ENCODE measurements at regions not wholly inside any gene's neighbourhood (a gene's known extent, or its start where the extent isn't known, plus 50 kb on each side); places are given as distances from the start of the nearest gene placed in this dataset.

DNA sequence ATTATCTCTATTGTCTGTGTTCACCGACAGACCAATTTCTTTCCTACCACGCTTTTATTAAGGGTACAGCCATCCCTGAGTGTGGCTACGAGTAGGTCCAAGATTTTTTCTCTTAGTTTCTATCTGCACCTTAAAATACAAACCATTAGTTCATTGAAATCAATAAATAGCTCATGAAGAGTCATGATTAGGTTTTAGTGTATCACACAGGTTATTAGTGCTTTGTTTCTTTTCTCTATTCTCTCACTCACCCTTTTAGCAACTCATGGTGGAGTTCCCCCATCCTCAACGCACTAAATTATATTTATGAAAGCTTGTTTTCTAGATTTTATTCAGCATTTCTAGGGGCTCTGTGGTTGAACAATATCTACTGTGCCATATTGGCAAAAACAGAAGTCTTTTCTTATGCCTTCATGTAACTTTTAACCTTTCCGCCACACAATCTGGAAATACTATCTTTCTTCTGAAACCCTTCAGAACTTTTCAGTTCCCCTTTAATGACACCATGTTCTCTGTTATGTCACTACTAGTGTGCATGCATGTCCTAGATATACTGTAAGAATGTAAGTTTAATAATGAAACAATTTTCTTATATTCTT, 128.2 kb upstream of the LAMA2 start:
- WGBS (ENCODE audit: low lambda C conversion rate, missing lambda C conversion rate), result 93% methylated on average over 5 of the region's 5 CpGs
- no peak overlapping the region for H3K27ac ChIP-seq
- no peaks in the 10 kb centered on the region for H3K4me1 ChIP-seq (ENCODE audit: insufficient read depth)
- H3K79me2 ChIP-seq, result no peaks in the 10 kb centered on the region
- H3K9me3 ChIP-seq (ENCODE audit: low read depth), result no peaks in the 10 kb centered on the region
- H2AFZ ChIP-seq, result no peak overlapping the region
- no peak overlapping the region for H3K4me2 ChIP-seq
- no peaks in the 10 kb centered on the region for H3K27me3 ChIP-seq
- no peak overlapping the region for H3K4me3 ChIP-seq
- TF ChIP-seq EZH2phosphoT487 (IDR thresholded peaks at IDR 0.05; ENCODE audit: low read depth, severe bottlenecking, unreplicated experiment), result no peak
- TF ChIP-seq, protein P1, sequence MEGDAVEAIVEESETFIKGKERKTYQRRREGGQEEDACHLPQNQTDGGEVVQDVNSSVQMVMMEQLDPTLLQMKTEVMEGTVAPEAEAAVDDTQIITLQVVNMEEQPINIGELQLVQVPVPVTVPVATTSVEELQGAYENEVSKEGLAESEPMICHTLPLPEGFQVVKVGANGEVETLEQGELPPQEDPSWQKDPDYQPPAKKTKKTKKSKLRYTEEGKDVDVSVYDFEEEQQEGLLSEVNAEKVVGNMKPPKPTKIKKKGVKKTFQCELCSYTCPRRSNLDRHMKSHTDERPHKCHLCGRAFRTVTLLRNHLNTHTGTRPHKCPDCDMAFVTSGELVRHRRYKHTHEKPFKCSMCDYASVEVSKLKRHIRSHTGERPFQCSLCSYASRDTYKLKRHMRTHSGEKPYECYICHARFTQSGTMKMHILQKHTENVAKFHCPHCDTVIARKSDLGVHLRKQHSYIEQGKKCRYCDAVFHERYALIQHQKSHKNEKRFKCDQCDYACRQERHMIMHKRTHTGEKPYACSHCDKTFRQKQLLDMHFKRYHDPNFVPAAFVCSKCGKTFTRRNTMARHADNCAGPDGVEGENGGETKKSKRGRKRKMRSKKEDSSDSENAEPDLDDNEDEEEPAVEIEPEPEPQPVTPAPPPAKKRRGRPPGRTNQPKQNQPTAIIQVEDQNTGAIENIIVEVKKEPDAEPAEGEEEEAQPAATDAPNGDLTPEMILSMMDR (IDR thresholded peaks at IDR 0.05; ENCODE audit: poor library complexity), result no peak
- TF ChIP-seq EZH2 (IDR thresholded peaks at IDR 0.05; ENCODE audit: borderline replicate concordance), result no peak
- no peaks in the 10 kb centered on the region for H4K20me1 ChIP-seq (ENCODE audit: insufficient read depth, poor library complexity, severe bottlenecking)
- H3K36me3 ChIP-seq (replicated peaks; ENCODE audit: insufficient read depth, low read depth), result no peaks in the 10 kb centered on the region
- no peaks in the 10 kb centered on the region for H3K9me2 ChIP-seq (replicated peaks; ENCODE audit: insufficient read depth)
- DNase-seq (ENCODE audit: low spot score), result no peak

DNA sequence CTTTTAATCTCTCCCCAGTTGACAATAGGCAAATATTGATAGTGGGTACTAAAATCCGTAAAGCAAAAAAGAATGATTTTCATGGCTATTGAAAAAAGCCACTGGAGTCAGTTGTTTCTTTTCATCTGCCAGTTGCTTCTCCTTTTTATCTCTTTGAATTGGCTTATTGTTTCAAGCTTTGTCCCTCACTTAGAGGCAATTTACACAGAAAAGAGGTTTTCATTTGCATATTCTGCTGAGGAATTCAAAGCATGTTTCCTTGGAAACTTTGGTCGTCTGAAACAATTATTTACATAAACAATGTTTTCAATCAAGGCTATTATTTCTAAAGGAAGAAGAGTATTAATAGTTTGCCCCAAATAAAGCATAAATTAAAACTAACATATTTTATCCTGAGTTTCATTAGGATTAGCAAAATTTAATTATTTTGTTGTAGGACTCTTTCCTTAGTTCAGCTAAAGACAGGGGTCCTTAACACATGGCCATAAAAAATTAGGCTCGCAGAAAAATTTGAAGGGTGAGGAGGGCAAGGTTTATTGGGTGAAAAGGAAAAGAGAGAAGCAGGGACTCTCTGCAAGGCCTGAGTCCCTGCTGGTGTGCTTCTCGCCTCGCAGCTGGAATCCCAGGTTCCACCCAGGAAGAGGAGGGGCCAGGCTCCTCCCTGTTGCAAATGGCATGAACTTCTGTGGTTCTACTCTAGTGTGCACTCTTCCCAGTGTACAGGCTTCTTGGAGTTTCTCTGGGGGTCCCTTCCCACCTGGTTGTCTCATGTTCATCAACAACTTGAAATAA, 138.8 kb upstream of the LAMA2 start:
- Histone ChIP-seq H3K36me3 (replicated peaks; ENCODE audit: insufficient read depth, low read depth) (no peaks in the 10 kb centered on the region), H3K4me3 (no peak overlapping the region), H3K9me3 (ENCODE audit: low read depth) (no peaks in the 10 kb centered on the region), H3K27me3 (no peaks in the 10 kb centered on the region), H4K20me1 (ENCODE audit: insufficient read depth, poor library complexity, severe bottlenecking) (no peaks in the 10 kb centered on the region), H3K4me2 (no peak overlapping the region), H3K79me2 (no peaks in the 10 kb centered on the region), H3K4me1 (ENCODE audit: insufficient read depth) (no peaks in the 10 kb centered on the region), H2AFZ (no peak overlapping the region), H3K9me2 (replicated peaks; ENCODE audit: insufficient read depth) (no peaks in the 10 kb centered on the region), H3K27ac (no peak overlapping the region)
- WGBS (ENCODE audit: low lambda C conversion rate, missing lambda C conversion rate), result 53% methylated on average over 5 of the region's 5 CpGs
- no peak for DNase-seq (ENCODE audit: low spot score)
- TF ChIP-seq EZH2 (IDR thresholded peaks at IDR 0.05; ENCODE audit: borderline replicate concordance) (no peak), EZH2phosphoT487 (IDR thresholded peaks at IDR 0.05; ENCODE audit: low read depth, severe bottlenecking, unreplicated experiment) (no peak)
- TF ChIP-seq, protein P1 (IDR thresholded peaks at IDR 0.05; ENCODE audit: poor library complexity), result no peak

DNA sequence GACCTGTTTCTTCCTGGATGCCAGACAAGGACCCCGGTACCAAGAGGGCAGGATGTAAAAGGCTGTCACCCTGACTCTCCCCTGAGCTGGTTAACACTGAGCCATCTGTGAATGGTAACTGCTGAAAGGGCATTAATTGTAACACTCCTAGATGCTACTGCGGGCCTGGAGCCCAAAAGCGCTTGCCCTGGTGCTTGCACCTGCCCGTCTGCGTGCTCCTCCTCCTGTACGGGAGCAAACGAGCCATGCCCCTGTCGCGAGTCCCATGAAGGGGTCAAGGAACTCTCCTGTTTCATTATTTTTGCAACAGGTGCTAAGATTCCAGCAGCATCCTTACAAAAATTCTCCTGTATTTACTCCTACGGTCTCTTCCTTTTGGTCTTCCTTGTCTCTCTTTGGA, 140.0 kb upstream of the LAMA2 start:
- Histone ChIP-seq H3K4me2 (no peak overlapping the region), H3K9me2 (replicated peaks; ENCODE audit: insufficient read depth) (no peaks in the 10 kb centered on the region), H3K36me3 (replicated peaks; ENCODE audit: insufficient read depth, low read depth) (no peaks in the 10 kb centered on the region), H3K9me3 (ENCODE audit: low read depth) (no peaks in the 10 kb centered on the region), H3K4me1 (ENCODE audit: insufficient read depth) (no peaks in the 10 kb centered on the region), H3K27ac (no peak overlapping the region), H3K4me3 (no peak overlapping the region), H2AFZ (no peak overlapping the region), H3K27me3 (no peaks in the 10 kb centered on the region), H4K20me1 (ENCODE audit: insufficient read depth, poor library complexity, severe bottlenecking) (no peaks in the 10 kb centered on the region), H3K79me2 (no peaks in the 10 kb centered on the region)
- TF ChIP-seq EZH2 (IDR thresholded peaks at IDR 0.05; ENCODE audit: borderline replicate concordance) (no peak), EZH2phosphoT487 (IDR thresholded peaks at IDR 0.05; ENCODE audit: low read depth, severe bottlenecking, unreplicated experiment) (no peak)
- TF ChIP-seq, protein P1 (IDR thresholded peaks at IDR 0.05; ENCODE audit: poor library complexity), result no peak
- no peak for DNase-seq (ENCODE audit: low spot score)
- 91% methylated on average over 10 of the region's 10 CpGs for WGBS (ENCODE audit: low lambda C conversion rate, missing lambda C conversion rate)
